HCT116 (cell line): ENCODE measurements at regions not wholly inside any gene's neighbourhood (a gene's known extent, or its start where the extent isn't known, plus 50 kb on each side); places are given as distances from the start of the nearest gene placed in this dataset.

Experiments used
- ATAC-seq: fragments of 200-7000 bp; cut with Tn5 transposase; 2 replicates; pipeline ENCODE4 v1.9.1; 2020; ENCODE audit warnings: mild to moderate bottlenecking, moderate library complexity
- BruUV-seq: library from RNA; stranded (reverse); fragments of 400-500 nt; replicated peaks from 2 replicates; lab custom pipeline; 2021; lab: Mats Ljungman, UMichigan
- CTCF ChIA-PET: fragments of 300-600 bp; sonication (Branson Sonifier 250); formaldehyde crosslinking; loops from one replicate; lab custom pipeline; 2021; ENCODE audit warnings: antibody characterized with exemption; lab: Charles Lee
- POLR2A ChIA-PET: fragments of 300-600, 350-600 bp; sonication (Branson Sonifier 250); formaldehyde crosslinking; loops from one replicate; lab custom pipeline; 2021; ENCODE audit warnings: antibody characterized with exemption; lab: Charles Lee
- RAD21 ChIA-PET, 2 experiments: fragments of 300-600 bp; sonication (Branson Sonifier 250); formaldehyde crosslinking; loops; one replicate each; lab custom pipeline; 2023; ENCODE audit warnings: low total read pairs in 2 of 2; ENCODE audit not compliant: uncharacterized antibody in 2 of 2, unreplicated experiment in 2 of 2, low non-redundant PET in 1 of 2; lab: Charles Lee
- DNase-seq: peaks from one replicate; pipeline ENCODE4 v3.0.0-alpha.2; 2010; ENCODE audit warnings: low read depth, low spot score
- H2AFZ ChIP-seq: fragments of 200-600 bp; shearing (Covaris generic), sonication (generic); 2 replicates; pipeline ENCODE4 v1.6.1; 2017; ENCODE audit warnings: low read depth, mixed run types, mixed read lengths, antibody characterized with exemption, low read length; ENCODE audit not compliant: poor library complexity, severe bottlenecking
- H3K27ac ChIP-seq: 2 replicates; pipeline ENCODE4 v1.5.1; 2012; ENCODE audit warnings: low read depth, low read length
- H3K27me3 ChIP-seq: fragments of 200-600 bp; sonication (generic); 2 replicates; pipeline ENCODE4 v1.6.1; 2016; ENCODE audit warnings: mixed run types, low read length, mixed read lengths; ENCODE audit not compliant: insufficient read depth
- H3K36me3 ChIP-seq, 2 experiments: fragments of 200-500 bp in 1 of 2; fragments of 200-600 bp in 1 of 2; sonication (Bioruptor generic) in 1 of 2; sonication (generic) in 1 of 2; 2 replicates each; pipeline versions ENCODE4 v1.5.1 to v1.6.1; 2014 to 2016; ENCODE audit warnings: low read length in 2 of 2, inconsistent platforms in 1 of 2, mixed read lengths in 1 of 2, mixed run types in 1 of 2; ENCODE audit not compliant: insufficient read depth in 2 of 2, control insufficient read depth in 1 of 2
- H3K4me1 ChIP-seq, 2 experiments: fragments of 200-600 bp in 1 of 2; sonication (generic) in 1 of 2; 2 replicates each; pipeline versions ENCODE4 v1.5.1 to v1.6.1; 2012 to 2017; ENCODE audit warnings: low read length in 2 of 2, inconsistent platforms in 1 of 2, mild to moderate bottlenecking in 1 of 2, mixed read lengths in 1 of 2, mixed run types in 1 of 2, moderate library complexity in 1 of 2; ENCODE audit not compliant: insufficient read depth in 2 of 2, control insufficient read depth in 1 of 2
- H3K4me2 ChIP-seq: fragments of 200-600 bp; sonication (generic); 2 replicates; pipeline ENCODE4 v1.6.1; 2017; ENCODE audit warnings: mixed run types, low read length, mixed read lengths
- H3K4me3 ChIP-seq, 2 experiments: fragments of 200-600 bp in 1 of 2; sonication (generic) in 1 of 2; replicated peaks in 1 of 2; 2 replicates each; pipeline ENCODE4 v1.5.1; 2011 to 2016; ENCODE audit warnings: low read length in 2 of 2, control low read depth in 1 of 2, low read depth in 1 of 2, mild to moderate bottlenecking in 1 of 2, mixed read lengths in 1 of 2, mixed run types in 1 of 2
- H3K79me2 ChIP-seq: fragments of 200-600 bp; sonication (generic); 2 replicates; pipeline ENCODE4 v1.6.1; 2017; ENCODE audit warnings: mild to moderate bottlenecking, mixed run types, low read length, moderate library complexity, mixed read lengths; ENCODE audit not compliant: insufficient read depth
- H3K9ac ChIP-seq: fragments of 200-600 bp; sonication (generic); 2 replicates; pipeline ENCODE4 v1.6.1; 2016; ENCODE audit warnings: low read length, mixed read lengths
- H3K9me2 ChIP-seq: fragments of 200-600 bp; sonication (generic), shearing (Covaris generic); 2 replicates; pipeline ENCODE4 v1.6.1; 2017; ENCODE audit warnings: mixed run types, mild to moderate bottlenecking, moderate library complexity; ENCODE audit not compliant: insufficient read depth
- H3K9me3 ChIP-seq, 2 experiments: fragments of 200-500 bp in 1 of 2; fragments of 200-600 bp in 1 of 2; sonication (Bioruptor generic) in 1 of 2; sonication (generic) in 1 of 2; 2 replicates each; pipeline ENCODE4 v1.6.1; 2014 to 2017; ENCODE audit warnings: low read length in 2 of 2, mixed read lengths in 2 of 2, inconsistent platforms in 1 of 2, low read depth in 1 of 2, mild to moderate bottlenecking in 1 of 2, mixed run types in 1 of 2, moderate library complexity in 1 of 2; ENCODE audit not compliant: control insufficient read depth in 1 of 2, insufficient read depth in 1 of 2
- H4K20me1 ChIP-seq: fragments of 200-600 bp; sonication (generic), shearing (Covaris generic); 2 replicates; pipeline ENCODE4 v1.6.1; 2017; ENCODE audit warnings: mixed run types, mild to moderate bottlenecking, moderate library complexity; ENCODE audit not compliant: insufficient read depth
- CBX3 ChIP-seq: IDR thresholded peaks from 2 replicates; pipeline ENCODE4 v1.6.1; 2012; ENCODE audit warnings: low read depth
- CEBPB ChIP-seq: IDR thresholded peaks from 2 replicates; pipeline ENCODE4 v1.6.1; 2012; ENCODE audit warnings: low read depth
- EGR1 ChIP-seq: IDR thresholded peaks from 2 replicates; pipeline ENCODE4 v1.6.1; 2012; ENCODE audit warnings: low read depth
- JUND ChIP-seq: IDR thresholded peaks from 2 replicates; pipeline ENCODE4 v1.6.1; 2012
- POLR2AphosphoS5 ChIP-seq: IDR thresholded peaks from 2 replicates; pipeline ENCODE4 v1.6.1; 2011; ENCODE audit warnings: mild to moderate bottlenecking, low read depth, low read length, moderate library complexity
- RAD21 ChIP-seq: IDR thresholded peaks from 2 replicates; pipeline ENCODE4 v1.6.1; 2012; ENCODE audit warnings: low read depth, mild to moderate bottlenecking
- SIN3A ChIP-seq: IDR thresholded peaks from 2 replicates; pipeline ENCODE4 v1.6.1; 2012; ENCODE audit warnings: low read depth
- SP1 ChIP-seq: IDR thresholded peaks from 2 replicates; pipeline ENCODE4 v1.6.1; 2012; ENCODE audit warnings: low read depth
- SRF ChIP-seq: IDR thresholded peaks from 2 replicates; pipeline ENCODE4 v1.6.1; 2012; ENCODE audit warnings: low read depth
- TCF7L2 ChIP-seq: IDR thresholded peaks from 2 replicates; pipeline ENCODE4 v1.7.0; 2011; ENCODE audit warnings: borderline replicate concordance, inconsistent platforms; ENCODE audit not compliant: insufficient read depth, insufficient read length; ENCODE audit errors: extremely low read depth
- ZFX ChIP-seq: fragments of 450-650 bp; IDR thresholded peaks from 2 replicates; pipeline ENCODE4 v1.6.1; 2017
- ZNF274 ChIP-seq: fragments of 200-500 bp; sonication (Bioruptor generic); IDR thresholded peaks from 2 replicates; pipeline ENCODE4 v1.6.1; 2014; ENCODE audit warnings: mild to moderate bottlenecking, low read depth, low read length, inconsistent platforms
- intact Hi-C: fragments of 100-400 bp; cut with micrococcal nuclease; formaldehyde crosslinking; loops from 2 replicates; pipeline ENCODE4 v1.10.0; 2022
- TF ChIP-seq, protein P1 (sequence below): IDR thresholded peaks from 2 replicates; pipeline ENCODE4 v1.6.1; 2012
- TF ChIP-seq, protein P2 (sequence below): IDR thresholded peaks from 2 replicates; pipeline ENCODE4 v1.6.1; 2012; ENCODE audit warnings: low read depth
- TF ChIP-seq, protein P3 (sequence below): IDR thresholded peaks from 2 replicates; pipeline ENCODE4 v1.6.1; 2011; ENCODE audit warnings: mild to moderate bottlenecking, low read length, moderate library complexity; ENCODE audit not compliant: insufficient replicate concordance; ENCODE audit errors: extremely low read depth

DNA sequence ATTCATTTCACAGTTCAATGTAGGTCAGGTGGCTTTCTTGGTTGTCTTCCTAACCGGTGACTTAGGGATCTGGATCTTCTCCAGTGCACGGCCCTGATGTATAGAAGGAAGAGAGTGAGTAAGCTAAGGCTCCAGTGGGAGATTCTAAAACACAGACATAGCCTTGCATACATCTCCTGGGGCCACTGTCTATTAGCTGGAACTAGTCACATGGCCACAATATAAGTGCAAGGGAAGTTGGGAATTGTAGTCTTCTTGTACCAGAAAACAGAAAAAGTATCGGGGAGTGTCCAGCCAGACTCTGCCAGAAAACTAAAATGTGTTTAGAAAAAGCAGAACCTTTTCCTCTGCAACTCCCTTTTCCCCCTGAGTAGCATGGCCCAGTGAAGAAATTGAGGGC is 531.6 kb downstream of the VRK1 start:
- POLR2A ChIA-PET, result no interaction called here
- no peak for DNase-seq
- no peak for TF ChIP-seq RAD21
- no peak for TF ChIP-seq SIN3A
- TF ChIP-seq SRF, result no peak
- TF ChIP-seq, protein P1, sequence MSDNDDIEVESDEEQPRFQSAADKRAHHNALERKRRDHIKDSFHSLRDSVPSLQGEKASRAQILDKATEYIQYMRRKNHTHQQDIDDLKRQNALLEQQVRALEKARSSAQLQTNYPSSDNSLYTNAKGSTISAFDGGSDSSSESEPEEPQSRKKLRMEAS, result no peak
- TF ChIP-seq, protein P2, sequence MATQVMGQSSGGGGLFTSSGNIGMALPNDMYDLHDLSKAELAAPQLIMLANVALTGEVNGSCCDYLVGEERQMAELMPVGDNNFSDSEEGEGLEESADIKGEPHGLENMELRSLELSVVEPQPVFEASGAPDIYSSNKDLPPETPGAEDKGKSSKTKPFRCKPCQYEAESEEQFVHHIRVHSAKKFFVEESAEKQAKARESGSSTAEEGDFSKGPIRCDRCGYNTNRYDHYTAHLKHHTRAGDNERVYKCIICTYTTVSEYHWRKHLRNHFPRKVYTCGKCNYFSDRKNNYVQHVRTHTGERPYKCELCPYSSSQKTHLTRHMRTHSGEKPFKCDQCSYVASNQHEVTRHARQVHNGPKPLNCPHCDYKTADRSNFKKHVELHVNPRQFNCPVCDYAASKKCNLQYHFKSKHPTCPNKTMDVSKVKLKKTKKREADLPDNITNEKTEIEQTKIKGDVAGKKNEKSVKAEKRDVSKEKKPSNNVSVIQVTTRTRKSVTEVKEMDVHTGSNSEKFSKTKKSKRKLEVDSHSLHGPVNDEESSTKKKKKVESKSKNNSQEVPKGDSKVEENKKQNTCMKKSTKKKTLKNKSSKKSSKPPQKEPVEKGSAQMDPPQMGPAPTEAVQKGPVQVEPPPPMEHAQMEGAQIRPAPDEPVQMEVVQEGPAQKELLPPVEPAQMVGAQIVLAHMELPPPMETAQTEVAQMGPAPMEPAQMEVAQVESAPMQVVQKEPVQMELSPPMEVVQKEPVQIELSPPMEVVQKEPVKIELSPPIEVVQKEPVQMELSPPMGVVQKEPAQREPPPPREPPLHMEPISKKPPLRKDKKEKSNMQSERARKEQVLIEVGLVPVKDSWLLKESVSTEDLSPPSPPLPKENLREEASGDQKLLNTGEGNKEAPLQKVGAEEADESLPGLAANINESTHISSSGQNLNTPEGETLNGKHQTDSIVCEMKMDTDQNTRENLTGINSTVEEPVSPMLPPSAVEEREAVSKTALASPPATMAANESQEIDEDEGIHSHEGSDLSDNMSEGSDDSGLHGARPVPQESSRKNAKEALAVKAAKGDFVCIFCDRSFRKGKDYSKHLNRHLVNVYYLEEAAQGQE, result no peak
- TF ChIP-seq TCF7L2, result no peak
- no peak for TF ChIP-seq POLR2AphosphoS5
- no peak for TF ChIP-seq ZNF274
- no peak for TF ChIP-seq ZFX
- TF ChIP-seq JUND, result no peak
- TF ChIP-seq, protein P3, sequence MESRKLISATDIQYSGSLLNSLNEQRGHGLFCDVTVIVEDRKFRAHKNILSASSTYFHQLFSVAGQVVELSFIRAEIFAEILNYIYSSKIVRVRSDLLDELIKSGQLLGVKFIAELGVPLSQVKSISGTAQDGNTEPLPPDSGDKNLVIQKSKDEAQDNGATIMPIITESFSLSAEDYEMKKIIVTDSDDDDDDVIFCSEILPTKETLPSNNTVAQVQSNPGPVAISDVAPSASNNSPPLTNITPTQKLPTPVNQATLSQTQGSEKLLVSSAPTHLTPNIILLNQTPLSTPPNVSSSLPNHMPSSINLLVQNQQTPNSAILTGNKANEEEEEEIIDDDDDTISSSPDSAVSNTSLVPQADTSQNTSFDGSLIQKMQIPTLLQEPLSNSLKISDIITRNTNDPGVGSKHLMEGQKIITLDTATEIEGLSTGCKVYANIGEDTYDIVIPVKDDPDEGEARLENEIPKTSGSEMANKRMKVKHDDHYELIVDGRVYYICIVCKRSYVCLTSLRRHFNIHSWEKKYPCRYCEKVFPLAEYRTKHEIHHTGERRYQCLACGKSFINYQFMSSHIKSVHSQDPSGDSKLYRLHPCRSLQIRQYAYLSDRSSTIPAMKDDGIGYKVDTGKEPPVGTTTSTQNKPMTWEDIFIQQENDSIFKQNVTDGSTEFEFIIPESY, result no peak
- TF ChIP-seq CEBPB, result no peak
- no peak for TF ChIP-seq EGR1
- no peak for TF ChIP-seq SP1
- no peak for TF ChIP-seq CBX3
- Histone ChIP-seq H3K4me1 (no peaks in the 10 kb centered on the region), H2AFZ (no peak overlapping the region), H3K27ac (no peak overlapping the region), H3K79me2 (no peaks in the 10 kb centered on the region), H3K4me2 (no peak overlapping the region), H3K4me3 (no peak overlapping the region), H3K36me3 (no peaks in the 10 kb centered on the region), H3K27me3 (no peaks in the 10 kb centered on the region), H4K20me1 (no peaks in the 10 kb centered on the region), H3K9me3 (no peaks in the 10 kb centered on the region), H3K9me2 (no peaks in the 10 kb centered on the region), H3K9ac (no peak overlapping the region)
- intact Hi-C loops, result no loop called here
- CTCF ChIA-PET, result no interaction called here
- BruUV-seq, result no TSS peak
- ATAC-seq, result peak; percentile 46; the same call in 1 of the 2 replicates
- RAD21 ChIA-PET, result no interaction called here
